DMS 273 (cell line): ENCODE measurements at regions not wholly inside any gene's neighbourhood (a gene's known extent, or its start where the extent isn't known, plus 50 kb on each side); places are given as distances from the start of the nearest gene placed in this dataset.

Experiments
- DNase-seq: peaks from one replicate; lab custom pipeline; 2025; ENCODE audit not compliant: unreplicated experiment; lab: John Stamatoyannopoulos, UW

DNA sequence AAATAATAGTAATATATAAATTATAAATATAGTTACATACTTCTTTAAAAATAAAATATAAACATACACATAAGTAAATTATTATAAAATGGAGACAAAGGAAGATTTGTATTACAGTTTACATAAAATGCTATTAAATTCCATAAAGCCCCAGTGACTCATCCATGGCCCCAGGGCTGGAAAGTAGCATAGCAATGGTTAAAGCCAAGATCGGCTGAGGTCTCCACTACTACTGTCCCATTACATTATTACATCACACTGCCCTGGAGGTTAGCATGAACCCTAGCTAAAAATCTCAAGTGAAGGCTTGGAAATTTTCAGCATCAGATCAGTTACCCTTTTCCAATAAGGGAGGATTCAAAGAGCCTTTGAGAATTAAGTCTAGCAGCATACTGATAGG, 936.2 kb downstream of the DSC3 start:
- DNase-seq: no peak

DNA sequence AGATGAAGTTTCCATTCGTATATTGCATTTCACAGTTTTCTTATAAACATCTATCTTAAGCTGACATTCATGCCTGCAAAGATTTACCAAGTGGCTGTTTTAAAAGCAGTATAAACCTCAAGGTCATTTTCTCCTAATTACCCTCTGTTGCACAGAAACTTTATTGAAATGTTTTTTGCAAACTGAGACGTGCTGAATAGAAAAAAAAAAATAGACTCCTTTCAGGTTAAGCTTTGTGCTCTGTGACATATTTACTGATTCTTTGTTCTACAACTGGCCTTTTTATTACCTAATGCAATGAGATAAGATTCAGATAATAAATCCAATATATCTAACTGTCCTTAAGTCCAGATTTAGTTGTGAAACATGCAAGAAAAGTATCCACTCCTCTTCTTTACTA, 938.7 kb downstream of the DSC3 start:
- no peak for DNase-seq

DNA sequence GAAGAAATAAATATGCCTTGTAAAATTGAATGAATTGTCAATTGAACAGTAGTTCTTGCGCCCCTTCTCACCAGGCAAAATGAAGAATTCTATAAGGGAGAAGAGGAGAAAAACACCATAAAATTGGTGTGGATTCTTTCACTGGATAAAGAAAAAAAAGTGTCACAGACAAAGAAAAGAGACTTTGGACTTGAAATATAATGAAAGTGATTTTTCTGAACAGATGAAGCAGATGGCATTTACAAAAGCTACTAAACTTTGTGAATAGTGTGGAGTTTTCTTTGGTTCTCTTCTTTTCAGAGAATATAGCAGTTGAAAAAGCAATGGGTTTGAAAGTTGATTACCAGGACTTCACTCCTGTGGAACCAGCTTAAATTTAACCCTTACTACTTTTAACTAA, 945.7 kb downstream of the DSC3 start:
- no peak for DNase-seq

DNA sequence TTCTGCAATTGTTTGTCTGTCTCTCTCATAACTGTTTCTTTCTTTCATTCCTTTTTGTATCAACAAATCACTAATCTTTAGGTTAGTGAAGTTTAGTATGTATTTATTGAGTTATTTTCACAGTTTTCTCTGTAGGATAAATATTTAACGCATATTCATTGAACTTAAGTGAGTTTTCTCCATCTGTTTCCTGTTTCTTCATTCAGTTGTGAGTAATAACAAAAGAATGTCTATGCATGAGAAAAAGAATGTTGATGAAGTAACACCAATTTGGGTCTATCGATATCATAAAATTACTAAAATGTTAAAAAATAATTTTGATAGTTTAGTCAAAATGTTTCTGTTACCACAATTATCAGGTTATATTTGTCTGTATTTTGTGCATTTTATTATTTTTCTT, 948.0 kb downstream of the DSC3 start:
- no peak for DNase-seq

DNA sequence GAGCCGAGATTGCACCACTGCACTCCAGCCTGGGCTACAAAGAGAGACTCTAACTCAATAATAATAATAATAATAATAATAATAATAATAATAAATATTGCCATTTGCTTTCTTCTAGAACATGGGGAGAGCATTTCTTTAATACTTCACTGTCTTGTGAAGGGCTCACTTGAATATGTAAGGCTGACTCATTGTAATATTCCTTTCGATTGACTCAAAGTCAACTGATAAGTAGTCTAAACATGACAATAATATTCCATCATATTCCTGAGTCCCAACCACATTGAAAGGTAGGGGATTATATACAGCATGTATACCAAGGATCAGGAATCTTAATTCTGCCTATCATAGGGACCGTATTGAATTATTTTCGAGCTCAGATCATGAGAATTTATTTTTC, 949.2 kb downstream of the DSC3 start:
- DNase-seq: no peak

DNA sequence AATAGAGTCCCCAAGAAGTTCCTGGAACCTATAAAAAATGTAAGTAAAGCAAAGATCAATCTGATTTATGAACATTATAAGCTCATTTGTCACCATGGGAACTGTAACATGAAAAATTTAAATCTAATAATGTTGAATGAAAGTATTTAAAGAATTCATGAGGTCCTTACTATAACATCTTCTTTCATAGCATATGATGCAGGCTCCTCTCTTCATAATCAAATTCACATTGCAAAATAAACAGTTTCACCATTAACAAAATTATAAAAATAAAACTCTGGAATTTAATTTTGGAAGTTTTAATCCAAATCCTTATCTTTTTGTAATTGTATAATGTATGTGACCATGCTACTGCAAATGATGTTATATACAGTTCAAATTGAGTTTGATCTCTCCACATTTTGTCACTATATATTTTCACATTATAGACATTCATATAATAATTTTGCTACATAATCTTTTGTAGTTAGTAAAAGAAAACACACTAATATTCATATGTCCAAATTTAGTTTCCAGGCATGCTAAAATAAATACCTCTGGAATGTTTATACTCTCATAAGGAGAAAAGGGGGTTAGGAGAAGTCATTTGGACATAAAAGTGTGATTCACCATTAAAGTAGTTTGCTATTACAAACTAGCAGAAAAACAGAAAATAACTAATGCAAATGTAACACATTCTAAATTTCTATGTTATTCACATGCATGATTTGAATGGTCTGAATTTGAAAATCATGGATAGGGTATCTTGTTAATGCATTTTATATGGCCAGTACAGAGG, 954.1 kb downstream of the DSC3 start:
- no peak for DNase-seq

DNA sequence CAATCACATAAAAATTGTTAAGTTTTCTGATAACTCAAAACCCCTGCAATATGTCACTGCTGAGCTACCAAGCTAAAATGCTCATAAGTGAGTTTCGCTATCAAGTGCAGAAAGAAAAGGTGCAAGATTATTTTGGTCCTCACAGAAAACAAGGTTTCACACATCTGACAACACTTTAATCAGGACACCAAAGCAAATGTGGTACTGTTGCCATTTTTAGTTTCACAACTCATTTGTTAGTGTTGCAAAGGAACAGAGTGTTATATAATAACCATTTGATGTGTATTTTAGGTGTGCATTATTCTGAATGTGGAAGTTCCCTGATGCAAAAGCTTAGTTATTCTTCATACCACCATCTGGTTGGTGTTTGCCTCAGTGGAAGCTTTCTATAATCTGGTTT, 956.2 kb downstream of the DSC3 start:
- no peak for DNase-seq

DNA sequence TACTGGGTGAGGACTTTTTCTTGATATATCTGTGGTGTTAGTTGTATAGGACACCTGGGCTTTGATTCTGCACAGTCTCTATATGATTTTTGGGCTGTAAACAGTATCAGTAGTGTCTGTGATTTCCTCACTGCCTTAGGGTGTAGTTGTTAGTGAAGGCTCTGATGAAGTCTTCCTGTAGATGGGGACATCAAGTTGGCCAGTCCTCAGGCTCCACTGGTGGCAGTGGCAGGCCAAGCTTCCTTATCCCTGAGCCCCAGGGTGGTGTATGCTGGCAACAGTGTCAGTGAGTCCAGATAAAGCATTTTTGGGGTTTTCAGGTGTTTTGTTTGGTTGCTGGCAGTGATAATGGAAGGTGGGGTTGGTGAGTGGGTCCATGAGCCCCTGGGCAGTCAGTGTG, 961.4 kb downstream of the DSC3 start:
- no peak for DNase-seq

DNA sequence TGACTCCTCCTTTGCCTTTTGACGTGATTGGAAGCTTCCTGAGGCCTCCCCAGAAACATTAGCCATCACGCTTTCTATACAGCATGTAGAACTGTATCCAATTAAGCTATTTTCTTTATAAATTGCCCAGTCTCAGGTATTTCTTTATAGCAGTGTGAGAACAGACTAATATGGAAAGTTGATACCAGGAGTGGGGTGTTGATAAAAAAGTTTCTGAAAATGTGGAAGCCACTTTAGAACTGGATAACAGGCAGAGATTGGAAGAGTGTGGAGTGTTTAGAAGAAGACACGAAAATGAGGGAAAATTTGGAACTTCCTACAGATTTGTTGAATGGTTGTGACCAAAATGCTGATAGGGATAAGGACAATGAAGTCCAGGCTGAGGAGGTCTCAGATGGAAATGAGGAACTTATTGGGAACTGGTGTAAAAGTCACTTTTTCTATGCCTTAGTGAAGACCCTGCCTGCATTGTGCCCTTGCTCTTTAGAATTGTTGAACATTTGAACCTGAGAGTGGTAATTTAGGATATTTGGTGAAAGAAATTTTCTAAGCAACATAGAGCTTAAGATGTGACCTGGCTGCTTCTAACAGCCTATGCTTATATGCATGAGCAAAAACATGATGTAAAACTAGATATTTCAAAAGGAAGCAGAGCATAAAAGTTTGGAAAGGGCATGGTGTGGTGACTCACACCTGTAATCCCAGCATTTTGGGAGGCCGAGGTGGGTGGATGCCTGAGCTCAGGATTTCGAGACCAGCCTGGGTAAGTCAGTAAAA, 969.7 kb downstream of the DSC3 start:
- DNase-seq: no peak

DNA sequence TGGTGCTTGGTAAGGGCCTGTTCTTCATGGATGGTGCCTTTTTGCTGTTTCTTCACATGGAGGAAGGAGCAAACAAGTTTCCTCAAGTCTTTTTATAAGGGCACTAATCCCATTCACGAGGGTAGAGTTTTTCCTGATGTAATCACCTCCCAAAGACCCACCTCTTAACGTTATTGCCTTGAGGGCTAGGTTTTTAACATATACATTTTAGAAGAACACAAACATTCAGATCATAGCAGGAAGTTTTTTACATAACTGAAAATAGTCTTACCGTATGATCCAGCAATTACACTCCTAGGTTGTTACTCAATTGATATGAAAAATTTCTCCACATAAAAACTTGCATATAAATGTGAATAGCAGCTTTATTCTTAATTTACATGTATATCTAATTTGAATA, 976.3 kb downstream of the DSC3 start:
- DNase-seq: no peak

DNA sequence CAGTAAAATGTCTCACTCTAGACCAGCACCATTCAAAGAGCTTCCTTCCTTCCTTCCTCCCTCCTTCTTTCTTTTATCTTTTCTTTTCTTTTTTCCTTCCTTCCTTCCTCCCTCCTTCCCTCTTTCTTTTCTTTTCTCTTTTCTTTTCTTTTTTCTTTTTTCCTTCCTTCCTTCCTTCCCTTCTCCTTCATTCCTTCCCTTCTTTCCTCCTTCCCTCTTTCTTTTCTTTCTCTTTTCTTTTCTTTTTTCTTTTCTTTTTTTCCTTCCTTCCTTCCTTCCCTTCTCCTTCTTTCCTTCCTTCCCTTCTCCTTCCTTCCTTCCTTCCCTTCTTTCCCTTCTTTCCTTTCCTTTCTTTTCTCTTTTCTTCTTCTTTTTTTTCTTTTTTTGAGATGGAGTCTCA, 985.1 kb downstream of the DSC3 start:
- DNase-seq: no peak

DNA sequence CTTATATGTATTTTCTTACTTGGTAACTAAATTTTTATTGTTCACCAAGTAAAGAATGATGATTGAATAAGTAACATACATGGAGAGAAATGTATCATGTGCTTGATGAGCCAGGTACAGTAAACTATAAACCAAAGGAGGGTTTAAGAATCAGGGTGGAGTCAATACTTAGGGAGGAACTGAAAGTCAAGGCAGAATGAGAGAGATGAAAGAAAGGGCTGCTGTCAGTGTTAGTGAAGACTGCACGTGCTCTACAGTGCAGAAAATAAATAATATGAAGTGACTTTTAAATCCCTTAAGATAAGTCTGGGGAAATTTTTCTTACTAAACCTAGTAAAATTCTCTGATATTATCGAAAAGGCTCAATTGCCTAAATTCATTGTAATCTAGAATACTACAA, 986.0 kb downstream of the DSC3 start:
- no peak for DNase-seq

DNA sequence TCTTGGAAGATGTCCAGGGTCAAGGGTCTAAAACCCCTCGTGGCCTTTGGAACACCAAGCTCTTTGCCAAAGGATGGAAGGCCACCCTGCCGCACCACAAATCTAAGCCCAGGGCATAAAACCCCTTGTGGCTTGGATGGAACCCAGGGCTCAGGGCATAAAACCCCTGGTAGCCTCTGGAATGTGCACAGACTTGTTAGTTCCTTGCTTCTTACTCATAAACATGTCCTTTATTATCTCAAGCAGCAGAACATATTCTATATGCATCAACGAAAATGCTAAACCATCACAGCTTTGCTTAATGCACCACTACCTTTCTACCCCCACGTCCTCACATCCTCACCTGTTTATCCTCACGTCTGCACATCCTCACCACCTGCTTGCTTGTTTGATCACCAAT, 998.0 kb downstream of the DSC3 start:
- DNase-seq: no peak

DNA sequence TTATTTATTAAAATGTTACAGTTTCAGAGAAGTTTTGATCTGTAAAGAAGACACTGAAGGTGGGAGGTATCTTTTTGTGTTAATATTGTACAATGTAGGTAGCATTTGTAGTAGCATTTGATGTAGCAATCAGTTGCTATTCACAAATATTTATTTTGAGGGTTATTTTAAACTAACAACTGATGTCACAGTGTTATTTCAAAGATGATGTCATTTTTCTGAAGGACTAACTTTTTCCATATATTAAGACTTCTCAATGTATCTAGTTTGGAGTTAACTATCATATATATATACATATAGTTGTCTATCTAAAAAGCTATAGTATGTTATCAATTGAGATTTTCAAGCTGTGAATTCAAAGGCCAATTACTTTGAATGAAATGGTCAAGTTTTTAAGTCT, 1003.3 kb downstream of the DSC3 start:
- no peak for DNase-seq

DNA sequence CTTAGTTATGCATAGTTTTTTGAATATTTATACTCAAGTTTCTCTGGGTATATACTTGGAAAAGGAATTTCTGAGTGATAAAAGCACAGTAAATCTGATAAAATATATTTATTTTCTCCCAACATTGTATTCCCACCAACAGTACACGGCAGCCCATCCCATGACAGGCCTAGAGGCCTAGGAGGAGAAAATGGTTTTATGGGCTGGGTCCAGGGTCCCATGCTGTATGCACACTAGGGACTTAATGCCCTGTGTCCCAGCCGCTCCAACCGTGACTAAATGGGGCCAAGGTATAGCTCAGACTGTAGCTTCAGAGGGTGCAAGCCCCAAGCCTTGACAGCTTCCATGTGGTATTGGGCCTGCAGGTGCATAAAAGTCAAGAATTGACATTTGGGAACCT, 1007.7 kb downstream of the DSC3 start:
- DNase-seq: no peak

DNA sequence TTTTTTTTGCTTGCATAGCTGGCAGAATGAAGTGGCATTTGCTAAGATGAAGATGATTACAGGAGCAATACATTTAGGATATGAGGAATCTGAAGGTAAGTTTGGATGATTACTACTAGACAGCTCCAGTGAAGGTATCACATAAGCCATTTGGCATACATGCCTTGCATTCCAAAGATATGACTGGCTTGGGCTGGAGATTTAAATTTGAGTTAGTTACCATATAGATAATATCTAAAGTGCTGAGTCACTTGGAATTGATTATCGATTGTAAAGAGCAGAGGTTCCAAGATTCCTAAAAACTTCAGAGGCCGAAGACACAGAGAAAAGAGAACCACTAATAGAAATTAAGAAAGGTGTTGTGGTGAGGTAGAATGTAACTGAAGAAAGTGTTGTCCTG, 1026.4 kb downstream of the DSC3 start:
- DNase-seq: no peak

DNA sequence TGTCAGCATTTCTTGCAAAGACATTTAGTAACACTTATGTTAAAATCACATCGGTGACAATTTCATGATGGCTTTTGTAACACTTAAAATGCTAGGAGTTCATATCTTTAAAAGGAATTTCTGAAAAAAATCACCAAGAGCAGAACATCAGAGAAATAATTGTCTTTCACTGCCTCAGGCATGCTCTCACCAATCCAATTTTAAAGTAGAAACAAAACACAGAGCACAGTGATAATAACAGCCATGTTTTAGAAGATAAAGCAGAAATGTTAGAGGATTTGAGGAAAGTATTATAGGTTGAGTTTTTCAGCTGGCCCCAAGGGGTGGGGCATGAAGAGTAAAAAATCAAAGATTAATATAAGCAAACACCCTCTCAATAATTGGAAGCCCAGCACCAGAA, 1037.6 kb downstream of the DSC3 start:
- no peak for DNase-seq

DNA sequence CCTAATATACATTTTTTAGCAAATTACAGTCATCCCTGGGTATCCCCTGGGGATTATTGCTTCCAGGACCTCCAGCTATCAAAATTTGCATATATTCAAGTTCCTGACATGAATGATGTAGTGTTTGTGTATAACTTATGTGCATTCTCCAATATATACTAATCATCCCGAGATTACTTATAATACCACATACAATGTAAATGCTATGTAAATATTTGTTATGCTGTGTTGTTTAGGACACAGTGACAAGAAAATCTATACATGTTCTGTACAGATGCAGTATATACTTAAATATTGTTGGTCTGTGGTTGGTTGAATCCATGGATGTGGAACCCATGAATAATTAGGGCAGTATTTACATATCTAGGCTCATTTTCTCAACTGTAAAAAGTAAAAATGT, 1060.3 kb downstream of the DSC3 start:
- DNase-seq: no peak

DNA sequence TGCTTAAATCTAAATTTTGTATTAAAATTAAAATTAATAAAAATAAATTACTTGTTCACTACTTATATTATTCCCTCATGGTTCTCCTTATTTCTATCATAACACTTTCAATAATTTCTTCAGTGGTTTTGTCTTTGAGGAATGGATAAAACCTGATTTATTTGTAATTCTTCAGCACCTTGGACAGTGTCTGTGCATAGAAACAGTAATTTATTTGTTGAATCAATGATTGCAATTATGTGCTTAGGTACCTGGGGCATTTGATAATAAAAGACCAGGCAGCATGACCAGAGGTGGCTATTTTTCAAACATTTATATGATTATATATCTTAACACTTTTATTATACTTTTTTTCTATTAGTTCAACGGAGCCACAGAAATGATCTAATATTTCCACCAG, 1062.7 kb downstream of the DSC3 start:
- no peak for DNase-seq

DNA sequence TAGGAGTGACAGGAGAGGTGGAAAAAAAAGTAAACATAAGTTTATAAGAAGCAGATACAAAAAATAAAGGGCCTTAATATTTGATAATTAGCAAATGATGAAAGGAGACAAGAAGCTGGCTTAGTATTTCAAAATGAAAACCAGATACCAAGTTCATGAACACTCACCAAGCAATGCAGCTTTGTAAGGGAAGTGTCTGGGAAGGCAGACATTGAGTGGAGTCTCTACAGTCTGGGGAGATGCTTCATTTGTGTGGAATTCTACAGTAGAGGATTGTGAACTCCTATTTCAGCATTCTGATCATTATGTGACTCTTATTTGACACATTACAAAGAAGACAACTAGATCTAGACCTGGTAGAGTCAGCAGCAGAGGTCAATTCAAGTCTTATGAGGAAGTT, 1072.7 kb downstream of the DSC3 start:
- no peak for DNase-seq

DNA sequence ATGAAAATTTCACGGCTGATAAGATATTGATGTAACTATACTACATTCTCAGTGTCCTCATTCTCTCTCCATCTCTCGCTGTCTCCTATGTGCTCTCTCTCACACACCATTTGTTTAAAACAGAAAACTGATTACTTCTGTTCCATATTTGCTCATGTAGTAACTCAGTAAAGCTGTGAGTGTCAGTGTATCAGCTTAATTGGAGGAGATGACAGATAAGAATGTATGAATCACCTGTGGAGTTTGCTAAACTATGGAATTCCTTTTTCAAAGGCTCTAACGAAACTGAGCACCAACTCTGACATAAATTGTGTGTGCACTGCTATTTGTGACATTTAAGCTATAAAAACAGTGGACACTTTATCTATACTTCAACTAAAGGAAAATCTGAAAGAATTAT, 1080.0 kb downstream of the DSC3 start:
- no peak for DNase-seq

DNA sequence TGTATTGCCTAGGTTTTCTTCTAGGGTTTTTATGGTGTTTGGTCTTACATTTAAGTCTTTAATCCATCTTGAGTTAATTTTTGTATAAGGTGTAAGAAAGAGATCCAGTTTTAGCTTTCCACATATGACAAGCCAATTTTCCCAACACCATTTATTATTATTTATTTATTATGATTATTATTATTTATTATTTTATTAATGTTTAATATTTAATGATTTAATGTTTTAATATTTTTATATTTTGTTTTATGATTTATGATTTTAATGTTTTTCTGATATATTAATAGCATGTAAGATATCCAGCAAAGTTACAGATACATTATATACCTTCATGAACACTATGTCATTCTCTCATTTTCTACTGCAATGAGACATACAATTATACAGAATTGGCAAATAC, 1082.0 kb downstream of the DSC3 start:
- no peak for DNase-seq

DNA sequence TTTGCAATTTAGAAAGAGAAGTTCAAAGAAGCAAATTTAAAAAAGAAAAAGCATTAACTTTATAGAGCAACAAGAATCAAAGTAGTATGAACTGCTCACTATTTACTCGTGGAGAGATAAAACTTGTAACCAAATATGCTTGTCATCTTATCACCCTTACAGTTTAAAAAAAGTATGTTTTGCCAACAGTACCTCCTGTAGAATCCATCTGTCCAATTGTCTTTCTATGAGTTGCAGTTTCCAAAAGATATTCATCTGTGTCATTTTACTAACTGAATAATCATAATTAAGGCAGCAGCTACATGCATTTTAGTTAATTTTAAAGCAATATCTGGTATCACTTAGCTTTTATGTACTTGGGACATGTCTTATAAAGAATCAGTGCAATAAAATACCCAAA, 1112.3 kb downstream of the DSC3 start:
- DNase-seq: no peak
